ENCODE measurements at regions not wholly inside any gene's neighbourhood (a gene's known extent, or its start where the extent isn't known, plus 50 kb on each side); places are given as distances from the start of the nearest gene placed in this dataset.

DNA sequence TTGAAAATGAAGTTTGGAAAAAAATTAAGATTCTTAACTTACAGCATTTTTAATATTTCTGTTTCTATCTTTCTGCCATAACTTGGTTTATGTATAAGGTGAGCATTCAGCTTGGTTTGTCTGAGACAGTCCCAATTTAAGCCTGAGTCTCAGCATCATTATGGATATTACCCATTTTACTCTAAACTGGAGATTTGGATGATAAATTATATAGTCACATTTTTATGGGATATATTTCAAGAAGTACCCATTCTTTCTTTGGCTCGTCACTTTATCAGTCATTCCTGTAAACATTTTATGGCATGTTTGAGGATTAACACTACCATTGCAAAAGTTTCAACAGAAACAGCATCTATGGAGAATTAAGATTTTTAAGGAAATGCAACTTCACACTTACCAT lies 1129.0 kb upstream of the PCDH9 start:
- TF ChIP-seq CTCF (conservative IDR thresholded peaks at IDR 0.05; ENCODE audit: low read length) = no peak
- DNase-seq (ENCODE audit: low read depth) = no peak
- H3K4me3 ChIP-seq (ENCODE audit: low read length) = no peak overlapping the region

DNA sequence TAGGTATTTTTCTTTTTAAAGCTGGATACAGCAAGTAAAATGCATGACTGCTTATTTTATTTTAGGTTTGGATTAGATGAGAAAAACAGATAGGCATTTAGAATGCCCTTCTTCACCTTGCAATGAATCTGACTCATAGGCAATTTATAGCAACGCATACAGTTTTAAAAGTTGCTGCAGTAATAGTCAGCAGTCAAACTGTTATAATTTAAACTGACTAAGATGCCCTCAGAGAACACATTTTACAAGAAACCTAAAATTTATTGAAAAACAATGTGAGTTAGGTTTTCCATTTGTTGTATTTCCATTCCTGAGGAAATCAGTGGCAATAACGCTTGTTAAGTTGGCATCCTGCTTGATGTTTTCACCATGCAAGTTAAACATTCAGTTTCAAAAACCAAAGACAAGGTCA lies 1128.2 kb upstream of the PCDH9 start:
- TF ChIP-seq CTCF (conservative IDR thresholded peaks at IDR 0.05; ENCODE audit: low read length) = no peak
- DNase-seq (ENCODE audit: low read depth) = no peak
- H3K4me3 ChIP-seq (ENCODE audit: low read length) = no peak overlapping the region

GRCh38 chr13:68350554-68350953 lies 1120.4 kb upstream of the PCDH9 start:
- no peak for DNase-seq (ENCODE audit: low read depth)
- no peak for TF ChIP-seq CTCF (conservative IDR thresholded peaks at IDR 0.05; ENCODE audit: low read length)
- no peak overlapping the region for H3K4me3 ChIP-seq (ENCODE audit: low read length)

DNA sequence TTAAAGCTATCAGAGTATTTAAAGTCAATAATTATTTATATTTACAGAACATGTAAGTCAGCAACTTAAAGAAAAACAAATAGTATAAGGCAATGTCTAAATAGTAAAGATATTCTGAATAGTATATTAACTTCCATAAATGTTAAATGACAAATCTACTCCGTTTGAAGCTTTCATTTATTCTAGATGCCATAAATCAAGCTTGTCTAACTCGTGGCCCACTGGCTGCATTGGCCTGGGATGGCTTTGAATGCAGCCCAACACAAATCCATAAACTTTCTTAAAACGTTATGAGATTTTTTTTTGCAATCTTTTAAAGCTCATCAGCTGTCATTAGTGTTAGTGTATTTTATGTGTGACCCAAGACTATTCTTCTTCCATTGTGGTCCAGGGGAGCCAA lies 1117.1 kb upstream of the PCDH9 start:
- no peak for TF ChIP-seq CTCF (conservative IDR thresholded peaks at IDR 0.05; ENCODE audit: low read length)
- no peak overlapping the region for H3K4me3 ChIP-seq (ENCODE audit: low read length)
- DNase-seq (ENCODE audit: low read depth) = no peak

- no peak for DNase-seq (ENCODE audit: low read depth)
- H3K4me3 ChIP-seq (ENCODE audit: low read length) = no peak overlapping the region
- TF ChIP-seq CTCF (conservative IDR thresholded peaks at IDR 0.05; ENCODE audit: low read length) = no peak
These were observed 1115.9 kb upstream of the PCDH9 start for GRCh38 chr13:68345963-68346531.

- no peak for TF ChIP-seq CTCF (conservative IDR thresholded peaks at IDR 0.05; ENCODE audit: low read length)
- DNase-seq (ENCODE audit: low read depth) = no peak
- no peak overlapping the region for H3K4me3 ChIP-seq (ENCODE audit: low read length)
These were observed 1093.0 kb upstream of the PCDH9 start for GRCh38 chr13:68323124-68323523.

DNA sequence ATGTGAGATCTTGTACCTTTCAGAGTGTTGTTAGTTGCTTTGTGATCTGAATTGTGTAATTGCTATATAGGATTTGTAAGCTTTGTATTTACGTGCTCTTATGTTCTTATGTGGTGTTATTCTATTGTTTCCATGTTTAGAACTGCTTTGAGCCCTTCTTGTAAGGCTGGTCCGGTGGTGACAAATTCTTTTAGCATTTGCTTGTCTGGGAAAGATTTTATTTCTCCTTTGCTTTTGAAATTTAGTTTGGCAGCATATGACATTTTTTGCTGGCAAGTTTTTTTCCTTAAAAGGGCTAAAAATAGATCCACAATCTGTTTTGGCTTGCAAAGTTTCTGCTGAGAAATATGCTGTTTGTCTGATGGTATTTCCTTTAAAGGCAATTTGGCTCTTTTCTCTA lies 1089.2 kb upstream of the PCDH9 start:
- DNase-seq (ENCODE audit: low read depth) = no peak
- H3K4me3 ChIP-seq (ENCODE audit: low read length) = no peak overlapping the region
- TF ChIP-seq CTCF (conservative IDR thresholded peaks at IDR 0.05; ENCODE audit: low read length) = no peak

All from AG10803 (cell line).